ENCODE measurements at regions not wholly inside any gene's neighbourhood (a gene's known extent, or its start where the extent isn't known, plus 50 kb on each side); places are given as distances from the start of the nearest gene placed in this dataset.
"Not testable (repeated sequence)": the region's sequence is repeated elsewhere in the genome, so short reads cannot be mapped to it uniquely, and the experiment has no call there.

DNA sequence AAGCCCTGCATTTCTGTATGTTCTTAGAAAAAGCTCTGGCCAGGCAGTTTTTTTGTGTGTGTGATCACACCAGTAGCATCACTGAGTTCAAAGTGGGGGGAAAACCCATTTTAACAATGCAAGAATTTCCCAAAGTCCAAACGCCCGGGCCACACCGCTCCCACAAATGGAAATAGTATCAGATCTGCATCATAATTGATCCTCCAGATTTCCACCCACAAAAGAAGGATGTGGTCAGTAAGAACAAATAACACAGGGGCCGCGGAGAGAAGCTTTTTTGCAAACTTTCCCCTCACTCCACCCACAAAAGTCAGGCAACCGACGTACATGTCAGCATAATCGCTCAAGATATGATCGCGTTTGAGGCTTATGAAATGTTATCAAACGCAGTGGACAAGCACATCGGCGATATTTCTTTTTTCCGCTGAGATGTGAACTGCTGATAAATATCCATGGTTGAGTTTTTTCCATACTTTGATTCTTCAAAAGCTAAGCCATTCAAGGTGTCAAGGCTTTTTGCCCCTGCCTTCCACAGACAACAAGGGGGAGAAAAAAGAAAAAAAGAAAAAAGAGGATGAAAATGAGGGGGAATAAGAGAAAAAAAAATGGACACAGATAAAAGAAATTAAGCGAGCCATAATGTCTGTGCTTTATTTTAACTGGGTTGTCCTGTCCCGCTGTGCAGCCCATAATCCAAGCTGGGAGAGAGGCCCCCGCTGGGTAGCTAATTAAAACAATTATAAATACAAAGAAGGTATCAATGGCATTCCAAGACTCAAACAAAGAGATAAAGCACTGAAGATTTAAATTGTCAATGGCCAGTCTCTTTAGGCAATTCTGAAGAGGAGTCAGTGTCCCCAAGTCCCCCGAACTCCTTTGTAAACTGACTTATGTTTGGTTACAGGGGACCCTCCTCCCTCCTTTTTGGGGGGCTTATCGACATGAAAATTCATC, 143.5 kb downstream of the ZFP64 start:
- Histone ChIP-seq H3K9me3 (no peaks in the 10 kb centered on the region), H3K4me1 (no peaks in the 10 kb centered on the region), H3K36me3 (ENCODE audit: low read depth, missing control alignments) (no peaks in the 10 kb centered on the region), H3K27me3 (no peaks in the 10 kb centered on the region), H3K27ac (no peak overlapping the region), H3K4me3 (no peak overlapping the region)
- DNase-seq, result no peak
- intact Hi-C loops (cut with DNase I; ENCODE audit: low total_unique reads), result no loop called here
- 53 to 62% methylated on average over 19 of the region's 19 CpGs for WGBS, 2 donors
- TF ChIP-seq POLR2A (IDR thresholded peaks at IDR 0.05), result no peak
- TF ChIP-seq, protein P1, sequence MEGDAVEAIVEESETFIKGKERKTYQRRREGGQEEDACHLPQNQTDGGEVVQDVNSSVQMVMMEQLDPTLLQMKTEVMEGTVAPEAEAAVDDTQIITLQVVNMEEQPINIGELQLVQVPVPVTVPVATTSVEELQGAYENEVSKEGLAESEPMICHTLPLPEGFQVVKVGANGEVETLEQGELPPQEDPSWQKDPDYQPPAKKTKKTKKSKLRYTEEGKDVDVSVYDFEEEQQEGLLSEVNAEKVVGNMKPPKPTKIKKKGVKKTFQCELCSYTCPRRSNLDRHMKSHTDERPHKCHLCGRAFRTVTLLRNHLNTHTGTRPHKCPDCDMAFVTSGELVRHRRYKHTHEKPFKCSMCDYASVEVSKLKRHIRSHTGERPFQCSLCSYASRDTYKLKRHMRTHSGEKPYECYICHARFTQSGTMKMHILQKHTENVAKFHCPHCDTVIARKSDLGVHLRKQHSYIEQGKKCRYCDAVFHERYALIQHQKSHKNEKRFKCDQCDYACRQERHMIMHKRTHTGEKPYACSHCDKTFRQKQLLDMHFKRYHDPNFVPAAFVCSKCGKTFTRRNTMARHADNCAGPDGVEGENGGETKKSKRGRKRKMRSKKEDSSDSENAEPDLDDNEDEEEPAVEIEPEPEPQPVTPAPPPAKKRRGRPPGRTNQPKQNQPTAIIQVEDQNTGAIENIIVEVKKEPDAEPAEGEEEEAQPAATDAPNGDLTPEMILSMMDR (IDR thresholded peaks at IDR 0.05), result no peak

DNA sequence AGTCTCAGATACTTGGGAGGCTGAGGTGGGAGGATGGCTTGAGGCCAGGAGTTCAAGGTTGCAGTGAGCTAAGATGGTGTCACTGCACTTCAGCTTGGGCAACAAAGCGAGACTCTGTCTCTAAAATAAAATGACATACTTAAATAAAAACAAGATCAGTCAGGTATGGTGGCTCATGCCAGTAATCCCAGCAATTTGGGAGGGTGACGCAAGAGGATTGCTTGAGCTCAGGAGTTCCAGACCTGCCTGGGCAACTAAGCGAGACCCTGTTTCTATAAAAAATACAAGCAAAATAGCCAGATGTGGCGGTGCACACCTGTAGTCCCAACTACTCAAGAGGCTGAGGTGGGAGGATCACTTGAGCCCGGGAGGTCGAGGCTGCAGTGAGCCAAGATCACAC, 149.6 kb downstream of the ZFP64 start:
- Histone ChIP-seq H3K4me1 (no peaks in the 10 kb centered on the region), H3K9me3 (no peaks in the 10 kb centered on the region), H3K36me3 (ENCODE audit: low read depth, missing control alignments) (no peaks in the 10 kb centered on the region), H3K27ac (no peak overlapping the region), H3K4me3 (no peak overlapping the region), H3K27me3 (no peaks in the 10 kb centered on the region)
- TF ChIP-seq, protein P1 (IDR thresholded peaks at IDR 0.05), result no peak
- TF ChIP-seq POLR2A (IDR thresholded peaks at IDR 0.05), result no peak
- intact Hi-C loops (cut with DNase I; ENCODE audit: low total_unique reads), result no loop called here
- DNase-seq, result no peak
- 89 to 95% methylated on average over 6 of the region's 6 CpGs for WGBS, 2 donors

DNA sequence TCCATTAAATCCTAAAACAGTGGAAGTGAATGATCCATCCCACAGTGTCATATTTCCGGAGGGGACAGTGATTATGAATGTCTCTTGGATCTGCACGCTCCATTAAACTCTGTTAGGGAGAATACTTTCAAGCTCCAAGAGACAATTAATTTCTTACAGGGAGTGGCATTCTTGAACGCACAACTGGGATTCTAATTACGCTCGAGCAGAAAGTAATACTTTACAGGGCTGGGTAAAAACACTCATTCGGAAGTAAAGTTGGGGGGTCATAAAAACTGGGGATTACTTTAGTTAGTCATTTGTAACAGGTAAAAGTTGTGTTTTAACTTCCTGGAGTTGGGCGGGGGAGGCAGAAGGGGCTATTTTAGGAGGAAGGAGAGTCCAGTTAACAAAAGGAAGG, 151.8 kb downstream of the ZFP64 start:
- TF ChIP-seq POLR2A (IDR thresholded peaks at IDR 0.05), result no peak
- TF ChIP-seq, protein P1 (IDR thresholded peaks at IDR 0.05), result no peak
- DNase-seq, result no peak
- Histone ChIP-seq H3K4me1 (no peaks in the 10 kb centered on the region), H3K9me3 (no peaks in the 10 kb centered on the region), H3K36me3 (ENCODE audit: low read depth, missing control alignments) (no peaks in the 10 kb centered on the region), H3K4me3 (no peak overlapping the region), H3K27ac (no peak overlapping the region), H3K27me3 (no peaks in the 10 kb centered on the region)
- WGBS, 2 donors, result 81% methylated on average over 7 of the region's 7 CpGs
- intact Hi-C loops (cut with DNase I; ENCODE audit: low total_unique reads), result no loop called here

DNA sequence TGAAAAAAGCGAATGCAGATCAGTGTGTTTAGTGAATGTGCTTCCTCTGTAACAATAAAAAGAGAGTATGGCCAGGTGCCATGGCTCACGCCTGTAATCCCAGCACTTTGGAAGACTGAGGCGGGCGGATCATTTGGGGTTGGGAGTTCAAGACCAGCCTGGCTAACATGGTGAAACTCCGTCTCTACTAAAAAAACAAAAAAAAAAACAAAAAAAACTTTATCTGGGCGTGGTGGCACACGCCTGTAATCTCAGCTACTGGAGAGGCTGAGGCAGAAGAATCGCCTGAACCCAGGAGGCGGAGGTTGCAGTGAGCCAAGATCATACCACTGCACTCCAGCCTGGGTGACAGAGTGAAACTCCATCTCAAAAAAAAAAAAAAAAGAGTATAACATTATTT, 152.9 kb downstream of the ZFP64 start:
- H3K36me3 ChIP-seq (ENCODE audit: low read depth, missing control alignments); H3K4me3 ChIP-seq; H3K27me3 ChIP-seq; H3K27ac ChIP-seq; H3K4me1 ChIP-seq; DNase-seq; H3K9me3 ChIP-seq; intact Hi-C loops (cut with DNase I; ENCODE audit: low total_unique reads): not testable (repeated sequence)
- WGBS, 2 donors, result 86 to 96% methylated on average over 9 of the region's 9 CpGs

DNA sequence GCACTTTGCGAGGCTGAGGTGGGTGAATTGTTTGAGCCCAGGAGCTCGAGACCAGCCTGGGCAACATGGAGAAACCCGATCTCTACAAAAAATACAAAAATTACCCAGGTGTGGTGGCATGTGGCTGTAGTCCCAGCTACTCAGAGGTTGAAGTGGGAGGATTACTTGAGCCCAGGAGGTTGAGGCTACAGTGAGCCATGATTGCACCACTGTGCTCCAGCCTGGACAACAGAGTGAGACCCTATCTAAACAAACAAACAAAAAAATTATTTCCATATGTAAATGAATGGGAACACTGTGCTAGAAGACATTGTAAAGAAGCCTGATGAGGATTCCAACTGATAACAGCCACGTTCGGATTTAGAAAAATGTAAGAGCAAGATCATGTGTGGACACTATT, 154.2 kb downstream of the ZFP64 start:
- intact Hi-C loops (cut with DNase I; ENCODE audit: low total_unique reads), result no loop called here
- no peak for TF ChIP-seq POLR2A (IDR thresholded peaks at IDR 0.05)
- TF ChIP-seq, protein P1 (IDR thresholded peaks at IDR 0.05), result no peak
- H3K27ac ChIP-seq, result no peak overlapping the region
- no peaks in the 10 kb centered on the region for H3K4me1 ChIP-seq
- 82 to 83% methylated on average over 5 of the region's 5 CpGs for WGBS, 2 donors
- no peaks in the 10 kb centered on the region for H3K27me3 ChIP-seq
- no peak for DNase-seq
- H3K9me3 ChIP-seq, result no peaks in the 10 kb centered on the region
- no peaks in the 10 kb centered on the region for H3K36me3 ChIP-seq (ENCODE audit: low read depth, missing control alignments)
- H3K4me3 ChIP-seq, result no peak overlapping the region

All from testis (tissue), 2 donors.